HFFc6 (cell line): ENCODE measurements at regions not wholly inside any gene's neighbourhood (a gene's known extent, or its start where the extent isn't known, plus 50 kb on each side); places are given as distances from the start of the nearest gene placed in this dataset.

Experiments used
- DNase-seq: peaks from one replicate; pipeline ENCODE4 v3.0.0-alpha.2; 2018
- H3K27ac Mint-ChIP-seq: 2 replicates; pipeline ENCODE4 v1.8.0; 2020; ENCODE audit warnings: mild to moderate bottlenecking, mixed read lengths
- H3K27me3 Mint-ChIP-seq: 2 replicates; pipeline ENCODE4 v1.8.0; 2021; ENCODE audit warnings: mild to moderate bottlenecking, moderate library complexity, mixed read lengths; ENCODE audit not compliant: insufficient read depth
- H3K36me3 Mint-ChIP-seq: 2 replicates; pipeline ENCODE4 v1.8.0; 2021; ENCODE audit warnings: low read depth, mixed read lengths
- H3K4me1 Mint-ChIP-seq: 2 replicates; pipeline ENCODE4 v1.8.0; 2020; ENCODE audit warnings: low read depth, mixed read lengths
- H3K4me3 Mint-ChIP-seq: 2 replicates; pipeline ENCODE4 v1.8.0; 2020; ENCODE audit warnings: mild to moderate bottlenecking, moderate library complexity, mixed read lengths
- H3K9me3 Mint-ChIP-seq: 2 replicates; pipeline ENCODE4 v1.8.0; 2020; ENCODE audit warnings: mild to moderate bottlenecking, mixed read lengths
- CTCF ChIP-seq: fragments of 200-600 bp; sonication (generic); IDR thresholded peaks from 2 replicates; pipeline ENCODE4 v1.5.0; 2021; ENCODE audit warnings: antibody characterized with exemption, mild to moderate bottlenecking

DNA sequence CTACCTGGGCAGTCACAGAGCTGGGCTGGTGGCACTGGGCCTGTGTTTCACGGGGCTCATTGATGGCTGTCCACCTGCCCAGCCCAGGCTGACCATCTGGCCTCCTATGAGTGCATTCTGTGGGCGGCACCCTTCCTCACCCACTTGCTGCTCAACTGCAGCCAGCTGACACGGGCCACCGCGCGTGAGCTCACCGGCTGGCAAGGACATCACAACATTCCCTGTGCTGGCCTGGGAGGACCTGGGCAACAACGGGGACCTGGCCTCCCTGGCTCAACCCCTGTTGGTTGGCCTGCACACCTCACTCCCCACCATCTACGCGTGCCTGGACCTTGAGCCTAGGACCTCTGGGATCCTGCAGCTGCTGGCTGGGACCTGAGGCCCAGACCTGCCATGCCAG, 98.2 kb upstream of the DTNA start:
- no peak for TF ChIP-seq CTCF
- Mint-ChIP-seq H3K27me3 (no peaks in the 10 kb centered on the region; the same call in 1 of the 2 replicates), H3K9me3 (peaks cover 6% of the 10 kb centered on the region; the same call in 1 of the 2 replicates), H3K4me3 (no peak overlapping the region), H3K36me3 (no peaks in the 10 kb centered on the region), H3K27ac (no peak overlapping the region), H3K4me1 (no peaks in the 10 kb centered on the region)
- DNase-seq = no peak

DNA sequence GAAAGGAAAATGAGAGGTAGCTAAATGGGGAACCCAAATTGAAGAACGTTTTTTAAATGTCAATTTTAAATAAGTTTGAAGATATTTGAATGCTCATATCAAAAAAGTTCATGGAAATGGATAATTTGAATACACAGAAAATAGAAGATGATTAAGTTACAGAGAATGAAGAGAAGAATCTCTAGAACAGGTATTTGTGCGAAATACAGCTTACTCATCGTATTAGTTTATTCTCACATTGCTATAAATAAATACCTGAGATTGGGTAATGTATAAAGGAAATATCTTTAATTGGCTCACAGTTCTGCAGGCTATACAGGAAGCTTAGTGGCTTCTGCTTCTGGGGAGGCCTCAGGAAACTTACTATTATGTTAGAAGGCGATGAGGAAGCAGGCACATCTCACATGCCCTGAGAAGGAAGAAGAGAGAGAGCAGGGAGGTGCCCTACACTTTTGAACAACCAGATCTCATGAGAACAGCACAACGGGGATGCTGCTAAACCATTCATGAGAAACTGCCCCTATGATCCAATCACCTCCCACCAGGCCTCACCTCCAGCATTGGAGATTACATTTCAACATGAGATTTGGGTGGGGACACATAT, 89.7 kb upstream of the DTNA start:
- no peaks in the 10 kb centered on the region for H3K9me3 Mint-ChIP-seq
- peaks cover 4% of the 10 kb centered on the region; the same call in 1 of the 2 replicates for H3K27me3 Mint-ChIP-seq
- TF ChIP-seq CTCF = no peak
- H3K4me1 Mint-ChIP-seq = no peaks in the 10 kb centered on the region
- no peaks in the 10 kb centered on the region for H3K36me3 Mint-ChIP-seq
- no peak overlapping the region for H3K4me3 Mint-ChIP-seq
- no peak for DNase-seq
- no peak overlapping the region for H3K27ac Mint-ChIP-seq

DNA sequence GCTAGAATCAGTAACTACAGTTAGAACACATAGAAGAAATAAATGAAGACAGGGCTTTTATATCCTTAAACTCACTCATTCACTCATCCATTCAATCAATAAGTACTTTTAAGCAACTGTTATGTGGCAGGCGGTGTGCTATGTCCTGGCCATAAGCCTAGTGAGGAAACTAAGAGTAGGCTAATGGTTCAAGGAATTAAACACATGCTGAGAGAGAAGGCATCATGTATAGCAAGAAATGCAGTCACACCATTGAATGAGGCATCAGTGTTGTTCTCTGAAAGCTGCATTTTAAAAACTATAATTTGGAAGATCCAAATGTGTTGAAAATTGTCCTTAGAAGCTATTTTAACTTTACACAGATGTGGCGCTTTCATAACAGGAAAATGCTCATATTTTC, 86.5 kb upstream of the DTNA start:
- peaks cover 4% of the 10 kb centered on the region; the same call in 1 of the 2 replicates for H3K27me3 Mint-ChIP-seq
- H3K4me3 Mint-ChIP-seq = no peak overlapping the region
- DNase-seq = no peak
- no peaks in the 10 kb centered on the region for H3K9me3 Mint-ChIP-seq
- H3K4me1 Mint-ChIP-seq = no peaks in the 10 kb centered on the region
- no peak for TF ChIP-seq CTCF
- no peaks in the 10 kb centered on the region for H3K36me3 Mint-ChIP-seq
- H3K27ac Mint-ChIP-seq = no peak overlapping the region

DNA sequence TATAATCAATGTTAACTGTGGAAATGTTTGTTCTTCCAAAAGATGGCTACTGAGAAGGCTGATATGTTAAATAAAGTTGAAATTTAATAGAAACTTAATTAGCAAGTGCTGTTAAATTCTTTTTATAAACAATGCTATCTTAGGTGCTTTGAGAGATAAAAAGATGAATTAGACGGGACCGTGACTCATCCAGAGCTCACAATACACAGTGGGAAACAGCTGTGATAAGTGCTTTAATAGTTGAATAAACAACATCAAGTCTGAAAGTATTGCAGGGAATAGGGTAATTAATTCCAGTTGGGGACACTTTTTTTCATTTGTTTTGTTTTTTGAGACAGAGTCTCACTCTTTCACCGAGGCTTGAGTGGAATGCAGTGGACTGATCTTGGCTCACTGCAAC, 85.5 kb upstream of the DTNA start:
- Mint-ChIP-seq H3K27me3 (peaks cover 4% of the 10 kb centered on the region; the same call in 1 of the 2 replicates), H3K27ac (no peak overlapping the region), H3K36me3 (no peaks in the 10 kb centered on the region), H3K4me1 (no peaks in the 10 kb centered on the region), H3K4me3 (no peak overlapping the region), H3K9me3 (no peaks in the 10 kb centered on the region)
- TF ChIP-seq CTCF = no peak
- no peak for DNase-seq

- no peak for TF ChIP-seq CTCF
- Mint-ChIP-seq H3K9me3 (no peaks in the 10 kb centered on the region), H3K27ac (no peak overlapping the region), H3K4me1 (no peaks in the 10 kb centered on the region), H3K27me3 (peaks cover 2% of the 10 kb centered on the region; the same call in 1 of the 2 replicates), H3K36me3 (no peaks in the 10 kb centered on the region), H3K4me3 (no peak overlapping the region)
- DNase-seq = no peak
Measured at GRCh38 chr18:34626404-34627136, 83.5 kb upstream of the DTNA start.
